ENCODE measurements at regions not wholly inside any gene's neighbourhood (a gene's known extent, or its start where the extent isn't known, plus 50 kb on each side); places are given as distances from the start of the nearest gene placed in this dataset.

DNA sequence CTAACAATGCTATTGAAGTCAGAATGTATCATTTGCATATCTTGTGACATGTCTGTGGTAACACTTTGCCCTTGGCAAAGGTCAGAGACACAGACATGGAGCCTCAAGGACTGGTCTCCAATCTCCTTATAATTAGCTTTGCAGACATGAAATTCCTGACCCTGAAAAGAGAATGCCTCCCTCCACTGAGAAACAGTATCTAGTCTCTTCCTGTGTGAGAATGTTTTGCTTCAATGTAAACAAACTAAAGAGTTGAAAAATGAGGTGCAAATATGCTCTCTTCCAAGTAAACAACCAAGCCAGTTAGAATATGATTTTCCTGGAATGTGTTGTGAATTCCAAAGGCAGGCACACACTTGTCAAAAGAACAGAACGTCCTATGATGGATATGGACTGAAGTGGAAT, 407.1 kb upstream of the MARCKS start (continued):
- TF ChIP-seq, protein P1, sequence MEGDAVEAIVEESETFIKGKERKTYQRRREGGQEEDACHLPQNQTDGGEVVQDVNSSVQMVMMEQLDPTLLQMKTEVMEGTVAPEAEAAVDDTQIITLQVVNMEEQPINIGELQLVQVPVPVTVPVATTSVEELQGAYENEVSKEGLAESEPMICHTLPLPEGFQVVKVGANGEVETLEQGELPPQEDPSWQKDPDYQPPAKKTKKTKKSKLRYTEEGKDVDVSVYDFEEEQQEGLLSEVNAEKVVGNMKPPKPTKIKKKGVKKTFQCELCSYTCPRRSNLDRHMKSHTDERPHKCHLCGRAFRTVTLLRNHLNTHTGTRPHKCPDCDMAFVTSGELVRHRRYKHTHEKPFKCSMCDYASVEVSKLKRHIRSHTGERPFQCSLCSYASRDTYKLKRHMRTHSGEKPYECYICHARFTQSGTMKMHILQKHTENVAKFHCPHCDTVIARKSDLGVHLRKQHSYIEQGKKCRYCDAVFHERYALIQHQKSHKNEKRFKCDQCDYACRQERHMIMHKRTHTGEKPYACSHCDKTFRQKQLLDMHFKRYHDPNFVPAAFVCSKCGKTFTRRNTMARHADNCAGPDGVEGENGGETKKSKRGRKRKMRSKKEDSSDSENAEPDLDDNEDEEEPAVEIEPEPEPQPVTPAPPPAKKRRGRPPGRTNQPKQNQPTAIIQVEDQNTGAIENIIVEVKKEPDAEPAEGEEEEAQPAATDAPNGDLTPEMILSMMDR (IDR thresholded peaks at IDR 0.05; ENCODE audit: low read depth, low read length, missing input control) = no peak
- no peak for TF ChIP-seq JUND (IDR thresholded peaks at IDR 0.05)

DNA sequence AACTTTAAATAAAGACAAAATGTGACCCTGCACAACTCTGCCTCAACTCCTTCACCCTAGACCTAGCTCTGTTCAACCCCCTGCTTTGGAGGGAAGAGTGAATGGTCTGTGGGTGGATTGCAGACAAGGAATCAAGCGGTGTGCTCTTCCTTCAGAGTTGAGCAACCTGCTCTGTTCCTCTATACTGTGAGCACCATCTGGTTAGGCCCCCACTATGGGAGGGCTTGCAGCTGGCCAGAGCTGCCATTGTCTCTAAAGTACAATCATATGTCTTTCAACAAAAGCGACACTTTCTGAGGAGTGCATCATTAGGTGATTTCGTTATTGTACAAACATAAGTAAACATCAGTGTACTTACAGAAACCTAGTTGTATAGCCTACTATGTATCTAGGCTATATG, 406.1 kb upstream of the MARCKS start:
- H3K4me1 ChIP-seq (ENCODE audit: control insufficient read depth in 4 of 4, insufficient read depth in 4 of 4, low read length in 3 of 4) = no peaks in the 10 kb centered on the region
- no peak for DNase-seq (ENCODE audit: low spot score)
- H3K27me3 ChIP-seq (ENCODE audit: control insufficient read depth in 4 of 4, insufficient read depth in 4 of 4, low read length in 3 of 4) = no peaks in the 10 kb centered on the region
- H3K9ac ChIP-seq (ENCODE audit: low read depth in 1 of 2, low read length in 2 of 2) = no peak overlapping the region
- H3K4me3 ChIP-seq (ENCODE audit: low read depth in 1 of 3, low read length in 3 of 3) = no peak overlapping the region
- H3K36me3 ChIP-seq (ENCODE audit: control insufficient read depth in 4 of 4, insufficient read depth in 3 of 4, low read depth in 1 of 4, low read length in 3 of 4) = no peaks in the 10 kb centered on the region
- H3K9me3 ChIP-seq (ENCODE audit: control insufficient read depth in 4 of 4, low read length in 3 of 4) = no peaks in the 10 kb centered on the region
- H3K27ac ChIP-seq (ENCODE audit: low read depth in 1 of 2, low read length in 2 of 2) = no peak overlapping the region
- TF ChIP-seq HNF4G (IDR thresholded peaks at IDR 0.05) = no peak
- no peak for TF ChIP-seq FOXA1 (IDR thresholded peaks at IDR 0.05)
- no peak for TF ChIP-seq HNF4A (conservative IDR thresholded peaks at IDR 0.05)
- TF ChIP-seq JUND (IDR thresholded peaks at IDR 0.05) = no peak
- TF ChIP-seq, protein P2, sequence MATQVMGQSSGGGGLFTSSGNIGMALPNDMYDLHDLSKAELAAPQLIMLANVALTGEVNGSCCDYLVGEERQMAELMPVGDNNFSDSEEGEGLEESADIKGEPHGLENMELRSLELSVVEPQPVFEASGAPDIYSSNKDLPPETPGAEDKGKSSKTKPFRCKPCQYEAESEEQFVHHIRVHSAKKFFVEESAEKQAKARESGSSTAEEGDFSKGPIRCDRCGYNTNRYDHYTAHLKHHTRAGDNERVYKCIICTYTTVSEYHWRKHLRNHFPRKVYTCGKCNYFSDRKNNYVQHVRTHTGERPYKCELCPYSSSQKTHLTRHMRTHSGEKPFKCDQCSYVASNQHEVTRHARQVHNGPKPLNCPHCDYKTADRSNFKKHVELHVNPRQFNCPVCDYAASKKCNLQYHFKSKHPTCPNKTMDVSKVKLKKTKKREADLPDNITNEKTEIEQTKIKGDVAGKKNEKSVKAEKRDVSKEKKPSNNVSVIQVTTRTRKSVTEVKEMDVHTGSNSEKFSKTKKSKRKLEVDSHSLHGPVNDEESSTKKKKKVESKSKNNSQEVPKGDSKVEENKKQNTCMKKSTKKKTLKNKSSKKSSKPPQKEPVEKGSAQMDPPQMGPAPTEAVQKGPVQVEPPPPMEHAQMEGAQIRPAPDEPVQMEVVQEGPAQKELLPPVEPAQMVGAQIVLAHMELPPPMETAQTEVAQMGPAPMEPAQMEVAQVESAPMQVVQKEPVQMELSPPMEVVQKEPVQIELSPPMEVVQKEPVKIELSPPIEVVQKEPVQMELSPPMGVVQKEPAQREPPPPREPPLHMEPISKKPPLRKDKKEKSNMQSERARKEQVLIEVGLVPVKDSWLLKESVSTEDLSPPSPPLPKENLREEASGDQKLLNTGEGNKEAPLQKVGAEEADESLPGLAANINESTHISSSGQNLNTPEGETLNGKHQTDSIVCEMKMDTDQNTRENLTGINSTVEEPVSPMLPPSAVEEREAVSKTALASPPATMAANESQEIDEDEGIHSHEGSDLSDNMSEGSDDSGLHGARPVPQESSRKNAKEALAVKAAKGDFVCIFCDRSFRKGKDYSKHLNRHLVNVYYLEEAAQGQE (IDR thresholded peaks at IDR 0.05) = no peak
- no peak for TF ChIP-seq YY1 (IDR thresholded peaks at IDR 0.05)
- TF ChIP-seq RAD21 (IDR thresholded peaks at IDR 0.05) = no peak
- TF ChIP-seq, protein P1 (IDR thresholded peaks at IDR 0.05; ENCODE audit: low read depth, low read length, missing input control) = no peak
- TF ChIP-seq NR2F2 (IDR thresholded peaks at IDR 0.05) = no peak
- TF ChIP-seq EGR1 (IDR thresholded peaks at IDR 0.05; ENCODE audit: low read depth in 2 of 2) = no peak
- WGBS = 94% methylated on average over 3 of the region's 3 CpGs

DNA sequence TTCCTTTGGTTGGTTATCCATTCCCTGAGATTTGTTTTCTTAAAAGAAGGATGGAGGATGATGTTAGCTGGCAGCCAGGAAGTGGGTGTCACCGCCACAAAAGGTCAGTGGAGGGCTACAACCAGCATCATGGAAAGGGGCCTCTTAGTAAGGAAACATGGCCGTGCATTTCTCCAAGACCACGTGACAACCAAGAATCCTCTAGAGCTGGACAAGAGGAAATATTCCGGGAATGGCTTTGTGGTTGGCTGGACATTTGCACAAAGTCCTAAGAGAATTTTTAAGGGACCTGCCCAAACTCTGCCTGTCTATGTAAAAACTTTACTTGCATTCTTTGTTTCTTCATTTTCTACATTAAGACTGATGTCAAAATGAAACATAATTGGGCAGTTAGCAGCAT, 399.9 kb upstream of the MARCKS start:
- no peaks in the 10 kb centered on the region for H3K36me3 ChIP-seq (ENCODE audit: control insufficient read depth in 4 of 4, insufficient read depth in 3 of 4, low read depth in 1 of 4, low read length in 3 of 4)
- no peak overlapping the region for H3K27ac ChIP-seq (ENCODE audit: low read depth in 1 of 2, low read length in 2 of 2)
- peaks cover 0 to 4% (median 0%) of the 10 kb centered on the region in 4 donors for H3K27me3 ChIP-seq (ENCODE audit: control insufficient read depth in 4 of 4, insufficient read depth in 4 of 4, low read length in 3 of 4)
- no peak overlapping the region for H3K4me3 ChIP-seq (ENCODE audit: low read depth in 1 of 3, low read length in 3 of 3)
- TF ChIP-seq SP1 (IDR thresholded peaks at IDR 0.05) = peak; percentile 8
- TF ChIP-seq, protein P1 (IDR thresholded peaks at IDR 0.05; ENCODE audit: low read depth, low read length, missing input control) = no peak
- H3K4me1 ChIP-seq (ENCODE audit: control insufficient read depth in 4 of 4, insufficient read depth in 4 of 4, low read length in 3 of 4) = peaks cover 0 to 11% (median 8%) of the 10 kb centered on the region in 4 donors
- H3K9me3 ChIP-seq (ENCODE audit: control insufficient read depth in 4 of 4, low read length in 3 of 4) = no peaks in the 10 kb centered on the region
- no peak overlapping the region for H3K9ac ChIP-seq (ENCODE audit: low read depth in 1 of 2, low read length in 2 of 2)
- DNase-seq (ENCODE audit: low spot score) = no peak
- 73% methylated on average over 4 of the region's 4 CpGs for WGBS
